ENCODE measurements at regions not wholly inside any gene's neighbourhood (a gene's known extent, or its start where the extent isn't known, plus 50 kb on each side); places are given as distances from the start of the nearest gene placed in this dataset.
"Not testable (repeated sequence)": the region's sequence is repeated elsewhere in the genome, so short reads cannot be mapped to it uniquely, and the experiment has no call there.

GRCh38 chr3:153866901-153867300 lies 254.3 kb upstream of the ARHGEF26 start:
- peaks cover 6% of the 10 kb centered on the region for H3K9me3 Mint-ChIP-seq
- ATAC-seq = no peak
- H3K27me3 Mint-ChIP-seq = no peaks in the 10 kb centered on the region
- H3K4me1 Mint-ChIP-seq (ENCODE audit: low read depth in 2 of 2) = no peaks in the 10 kb centered on the region
- no peaks in the 10 kb centered on the region for H3K36me3 Mint-ChIP-seq
- no peak overlapping the region for H3K4me3 Mint-ChIP-seq
- no peak for DNase-seq (ENCODE audit: low spot score)
- H3K27ac Mint-ChIP-seq = no peak overlapping the region

GRCh38 chr3:153874348-153874747 lies 246.8 kb upstream of the ARHGEF26 start:
- not testable (repeated sequence) for H3K4me3 Mint-ChIP-seq; H3K27ac Mint-ChIP-seq; H3K4me1 Mint-ChIP-seq (ENCODE audit: low read depth in 2 of 2); ATAC-seq; H3K36me3 Mint-ChIP-seq; H3K27me3 Mint-ChIP-seq; DNase-seq (ENCODE audit: low spot score)
- peaks cover 19% of the 10 kb centered on the region for H3K9me3 Mint-ChIP-seq

GRCh38 chr3:153880493-153880892 lies 240.7 kb upstream of the ARHGEF26 start:
- Mint-ChIP-seq H3K9me3 (peaks cover 3% of the 10 kb centered on the region), H3K4me1 (ENCODE audit: low read depth in 2 of 2) (no peaks in the 10 kb centered on the region), H3K36me3 (peaks cover 4% of the 10 kb centered on the region), H3K4me3 (no peak overlapping the region), H3K27ac (no peak overlapping the region), H3K27me3 (peaks cover 0 to 2% of the 10 kb centered on the region in 2 donors)
- DNase-seq (ENCODE audit: low spot score) (no peak), ATAC-seq (no peak)

- H3K4me1 Mint-ChIP-seq (ENCODE audit: low read depth in 2 of 2) = no peaks in the 10 kb centered on the region
- no peak for DNase-seq (ENCODE audit: low spot score)
These were observed 240.0 kb upstream of the ARHGEF26 start for GRCh38 chr3:153881201-153881600.

GRCh38 chr3:153885359-153885758 lies 235.8 kb upstream of the ARHGEF26 start:
- Mint-ChIP-seq H3K27me3 (peaks cover 0 to 2% of the 10 kb centered on the region in 2 donors), H3K9me3 (no peaks in the 10 kb centered on the region), H3K4me1 (ENCODE audit: low read depth in 2 of 2) (no peaks in the 10 kb centered on the region), H3K36me3 (no peaks in the 10 kb centered on the region), H3K27ac (no peak overlapping the region), H3K4me3 (no peak overlapping the region)
- DNase-seq (ENCODE audit: low spot score) (no peak), ATAC-seq (no peak)

More at GRCh38 chr3:153881201-153881600, 240.0 kb upstream of the ARHGEF26 start:
- H3K9me3 Mint-ChIP-seq = no peaks in the 10 kb centered on the region
- no peak overlapping the region for H3K4me3 Mint-ChIP-seq
- no peak overlapping the region for H3K27ac Mint-ChIP-seq
- H3K36me3 Mint-ChIP-seq = peaks cover under 1% of the 10 kb centered on the region
- H3K27me3 Mint-ChIP-seq = peaks cover 0 to 2% of the 10 kb centered on the region in 2 donors
- ATAC-seq = no peak

- Mint-ChIP-seq H3K4me3 (no peak overlapping the region), H3K27me3 (no peaks in the 10 kb centered on the region), H3K36me3 (no peaks in the 10 kb centered on the region), H3K4me1 (ENCODE audit: low read depth in 2 of 2) (no peaks in the 10 kb centered on the region), H3K27ac (no peak overlapping the region), H3K9me3 (no peaks in the 10 kb centered on the region)
- DNase-seq (ENCODE audit: low spot score) (no peak), ATAC-seq (no peak)
These were observed 231.3 kb upstream of the ARHGEF26 start for GRCh38 chr3:153889905-153890334.

- ATAC-seq = no peak
- no peaks in the 10 kb centered on the region for H3K9me3 Mint-ChIP-seq
- no peaks in the 10 kb centered on the region for H3K4me1 Mint-ChIP-seq (ENCODE audit: low read depth in 2 of 2)
- H3K27ac Mint-ChIP-seq = no peak overlapping the region
- H3K4me3 Mint-ChIP-seq = no peak overlapping the region
- no peak for DNase-seq (ENCODE audit: low spot score)
- no peaks in the 10 kb centered on the region for H3K27me3 Mint-ChIP-seq
- no peaks in the 10 kb centered on the region for H3K36me3 Mint-ChIP-seq
These were observed 229.1 kb upstream of the ARHGEF26 start for GRCh38 chr3:153892126-153892525.

- Mint-ChIP-seq H3K4me3 (no peak overlapping the region), H3K27ac (no peak overlapping the region), H3K36me3 (no peaks in the 10 kb centered on the region), H3K4me1 (ENCODE audit: low read depth in 2 of 2) (no peaks in the 10 kb centered on the region), H3K9me3 (no peaks in the 10 kb centered on the region), H3K27me3 (no peaks in the 10 kb centered on the region)
- DNase-seq (ENCODE audit: low spot score) (no peak), ATAC-seq (no peak)
These were observed 226.3 kb upstream of the ARHGEF26 start for GRCh38 chr3:153894857-153895256.

- no peak for ATAC-seq
- no peaks in the 10 kb centered on the region for H3K9me3 Mint-ChIP-seq
These were observed 225.0 kb upstream of the ARHGEF26 start for GRCh38 chr3:153896197-153896596.

GRCh38 chr3:153897025-153897723 lies 224.0 kb upstream of the ARHGEF26 start:
- Mint-ChIP-seq H3K27me3 (no peaks in the 10 kb centered on the region), H3K27ac (no peak overlapping the region), H3K4me1 (ENCODE audit: low read depth in 2 of 2) (no peaks in the 10 kb centered on the region), H3K4me3 (no peak overlapping the region), H3K9me3 (no peaks in the 10 kb centered on the region), H3K36me3 (no peaks in the 10 kb centered on the region)
- DNase-seq (ENCODE audit: low spot score) (no peak), ATAC-seq (no peak)

More at GRCh38 chr3:153896197-153896596, 225.0 kb upstream of the ARHGEF26 start:
- H3K27ac Mint-ChIP-seq = no peak overlapping the region
- no peaks in the 10 kb centered on the region for H3K4me1 Mint-ChIP-seq (ENCODE audit: low read depth in 2 of 2)
- no peak overlapping the region for H3K4me3 Mint-ChIP-seq
- H3K27me3 Mint-ChIP-seq = no peaks in the 10 kb centered on the region
- no peak for DNase-seq (ENCODE audit: low spot score)
- no peaks in the 10 kb centered on the region for H3K36me3 Mint-ChIP-seq

- no peak overlapping the region for H3K27ac Mint-ChIP-seq
- no peak overlapping the region for H3K4me3 Mint-ChIP-seq
- no peaks in the 10 kb centered on the region for H3K27me3 Mint-ChIP-seq
- no peaks in the 10 kb centered on the region for H3K36me3 Mint-ChIP-seq
- H3K4me1 Mint-ChIP-seq (ENCODE audit: low read depth in 2 of 2) = no peaks in the 10 kb centered on the region
- DNase-seq (ENCODE audit: low spot score) = no peak
- no peaks in the 10 kb centered on the region for H3K9me3 Mint-ChIP-seq
- ATAC-seq = no peak
These were observed 223.3 kb upstream of the ARHGEF26 start for GRCh38 chr3:153897842-153898241.

GRCh38 chr3:153901152-153901551 lies 220.0 kb upstream of the ARHGEF26 start:
- no peaks in the 10 kb centered on the region for H3K36me3 Mint-ChIP-seq
- H3K27me3 Mint-ChIP-seq = no peaks in the 10 kb centered on the region
- no peak overlapping the region for H3K27ac Mint-ChIP-seq
- no peak overlapping the region for H3K4me3 Mint-ChIP-seq
- no peak for DNase-seq (ENCODE audit: low spot score)
- no peaks in the 10 kb centered on the region for H3K4me1 Mint-ChIP-seq (ENCODE audit: low read depth in 2 of 2)
- H3K9me3 Mint-ChIP-seq = peaks cover 6% of the 10 kb centered on the region
- ATAC-seq = no peak

- DNase-seq (ENCODE audit: low spot score) (no peak), ATAC-seq (no peak)
- Mint-ChIP-seq H3K27me3 (no peaks in the 10 kb centered on the region), H3K27ac (no peak overlapping the region), H3K4me3 (no peak overlapping the region), H3K9me3 (peaks cover 6% of the 10 kb centered on the region), H3K36me3 (no peaks in the 10 kb centered on the region), H3K4me1 (ENCODE audit: low read depth in 2 of 2) (no peaks in the 10 kb centered on the region)
These were observed 219.2 kb upstream of the ARHGEF26 start for GRCh38 chr3:153901991-153902390.

- H3K27ac Mint-ChIP-seq = no peak overlapping the region
- ATAC-seq = no peak
- no peaks in the 10 kb centered on the region for H3K36me3 Mint-ChIP-seq
- H3K4me3 Mint-ChIP-seq = no peak overlapping the region
- peaks cover 6% of the 10 kb centered on the region for H3K9me3 Mint-ChIP-seq
- DNase-seq (ENCODE audit: low spot score) = no peak
- H3K4me1 Mint-ChIP-seq (ENCODE audit: low read depth in 2 of 2) = no peaks in the 10 kb centered on the region
- H3K27me3 Mint-ChIP-seq = no peaks in the 10 kb centered on the region
These were observed 217.8 kb upstream of the ARHGEF26 start for GRCh38 chr3:153903430-153903829.

- H3K27ac Mint-ChIP-seq = no peak overlapping the region
- no peaks in the 10 kb centered on the region for H3K27me3 Mint-ChIP-seq
- DNase-seq (ENCODE audit: low spot score) = no peak
- H3K9me3 Mint-ChIP-seq = peaks cover 6% of the 10 kb centered on the region
- no peak for ATAC-seq
- no peak overlapping the region for H3K4me3 Mint-ChIP-seq
- no peaks in the 10 kb centered on the region for H3K36me3 Mint-ChIP-seq
- no peaks in the 10 kb centered on the region for H3K4me1 Mint-ChIP-seq (ENCODE audit: low read depth in 2 of 2)
These were observed 214.8 kb upstream of the ARHGEF26 start for GRCh38 chr3:153906366-153906765.
